IMR-90 (cell line): ENCODE measurements at regions not wholly inside any gene's neighbourhood (a gene's known extent, or its start where the extent isn't known, plus 50 kb on each side); places are given as distances from the start of the nearest gene placed in this dataset.

Source experiments
- ATAC-seq: fragments of 200-7000 bp; cut with Tn5 transposase; 2 replicates; pipeline ENCODE4 v1.9.1; 2020; ENCODE audit warnings: low read depth, mild to moderate bottlenecking, moderate library complexity
- BruUV-seq: library from RNA; stranded (reverse); fragments of 400-500 nt; replicated peaks from 2 replicates; lab custom pipeline; 2021; lab: Mats Ljungman, UMichigan
- CTCF ChIA-PET: fragments of 300-600 bp; formaldehyde crosslinking; extraction: SDS; loops from one replicate; lab custom pipeline; 2021; ENCODE audit warnings: antibody characterized with exemption; lab: Yijun Ruan, JAX
- POLR2A ChIA-PET: fragments of 300-600 bp; sonication (Branson Sonifier 250); formaldehyde crosslinking; loops from one replicate; lab custom pipeline; 2022; ENCODE audit warnings: antibody characterized with exemption; ENCODE audit not compliant: unreplicated experiment; lab: Charles Lee
- DNase-seq: peaks from one replicate; pipeline ENCODE4 v3.0.0; 2013
- H2AFZ ChIP-seq: replicated peaks from 2 replicates; pipeline ENCODE3; 2013; ENCODE audit warnings: low read length, mild to moderate bottlenecking; ENCODE audit not compliant: poor library complexity
- H2AK5ac ChIP-seq: 2 replicates; pipeline ENCODE4 v1.6.1; 2013; ENCODE audit warnings: low read depth, low read length, inconsistent platforms
- H2AK9ac ChIP-seq: replicated peaks from 2 replicates; pipeline ENCODE3; 2013; ENCODE audit warnings: mild to moderate bottlenecking, low read depth, low read length, moderate library complexity; ENCODE audit not compliant: poor library complexity
- H2BK120ac ChIP-seq: 2 replicates; pipeline ENCODE4 v1.6.1; 2013; ENCODE audit warnings: low read depth, low read length, inconsistent platforms
- H2BK15ac ChIP-seq: 3 replicates; pipeline ENCODE4 v1.6.1; 2013; ENCODE audit warnings: low read depth, low read length, inconsistent platforms
- H2BK20ac ChIP-seq: 2 replicates; pipeline ENCODE4 v1.6.1; 2013; ENCODE audit warnings: low read depth, mild to moderate bottlenecking, inconsistent platforms, low read length, moderate library complexity
- H2BK5ac ChIP-seq: 2 replicates; pipeline ENCODE4 v1.6.1; 2013; ENCODE audit warnings: mild to moderate bottlenecking, low read depth, low read length, inconsistent platforms; ENCODE audit not compliant: poor library complexity, severe bottlenecking
- H3K14ac ChIP-seq: replicated peaks from 2 replicates; pipeline ENCODE4 v1.6.1; 2013; ENCODE audit warnings: low read depth, low read length, inconsistent platforms
- H3K18ac ChIP-seq: 2 replicates; pipeline ENCODE4 v1.6.1; 2013; ENCODE audit warnings: low read depth, low read length, control low read depth
- H3K23ac ChIP-seq: 2 replicates; pipeline ENCODE4 v1.6.1; 2013; ENCODE audit warnings: low read depth, low read length, inconsistent platforms
- H3K27ac ChIP-seq: 2 replicates; pipeline ENCODE4 v1.5.1; 2013; ENCODE audit warnings: mild to moderate bottlenecking, control low read depth, low read length; ENCODE audit not compliant: insufficient read depth
- H3K27me3 ChIP-seq: 2 replicates; pipeline ENCODE4 v1.6.1; 2013; ENCODE audit warnings: low read length; ENCODE audit not compliant: control insufficient read depth, insufficient read depth
- H3K36me3 ChIP-seq: 2 replicates; pipeline ENCODE4 v1.6.1; 2013; ENCODE audit warnings: low read length, mixed read lengths; ENCODE audit not compliant: control insufficient read depth, insufficient read depth
- H3K4ac ChIP-seq: 2 replicates; pipeline ENCODE4 v1.6.1; 2013; ENCODE audit warnings: low read depth, low read length, inconsistent platforms
- H3K4me1 ChIP-seq: 2 replicates; pipeline ENCODE4 v1.6.1; 2013; ENCODE audit warnings: low read length, mixed read lengths; ENCODE audit not compliant: control insufficient read depth, insufficient read depth
- H3K4me2 ChIP-seq: 2 replicates; pipeline ENCODE4 v1.6.1; 2013; ENCODE audit warnings: low read depth, mild to moderate bottlenecking, control low read depth, low read length, moderate library complexity
- H3K4me3 ChIP-seq: 2 replicates; pipeline ENCODE4 v1.5.1; 2013; ENCODE audit warnings: low read depth, mild to moderate bottlenecking, control low read depth, low read length, moderate library complexity; ENCODE audit not compliant: insufficient read depth
- H3K56ac ChIP-seq: 2 replicates; pipeline ENCODE4 v1.6.1; 2013; ENCODE audit warnings: low read length, inconsistent platforms; ENCODE audit not compliant: insufficient read depth; ENCODE audit errors: extremely low read depth
- H3K79me1 ChIP-seq, 2 experiments: 2 replicates each; pipeline ENCODE4 v1.6.1; 2013; ENCODE audit warnings: low read length in 2 of 2, inconsistent platforms in 1 of 2, low read depth in 1 of 2
- H3K9ac ChIP-seq: 2 replicates; pipeline ENCODE4 v1.6.1; 2013; ENCODE audit warnings: low read depth, low read length, control low read depth
- H3K9me1 ChIP-seq: 2 replicates; pipeline ENCODE4 v1.6.1; 2013; ENCODE audit warnings: low read length, inconsistent platforms; ENCODE audit not compliant: insufficient read depth
- H3K9me3 ChIP-seq: 2 replicates; pipeline ENCODE4 v1.6.1; 2013; ENCODE audit warnings: low read length; ENCODE audit not compliant: control insufficient read depth, insufficient read depth
- H4K20me1 ChIP-seq: 2 replicates; pipeline ENCODE4 v1.6.1; 2013; ENCODE audit warnings: low read length, inconsistent platforms; ENCODE audit not compliant: insufficient read depth
- H4K5ac ChIP-seq: 2 replicates; pipeline ENCODE4 v1.6.1; 2013; ENCODE audit warnings: mild to moderate bottlenecking, low read depth, low read length, control low read depth
- H4K8ac ChIP-seq, 2 experiments: 2 replicates each; pipeline ENCODE4 v1.6.1; 2013; ENCODE audit warnings: low read depth in 2 of 2, low read length in 2 of 2, control low read depth in 1 of 2, inconsistent platforms in 1 of 2
- H4K91ac ChIP-seq: 2 replicates; pipeline ENCODE4 v1.6.1; 2013; ENCODE audit warnings: low read depth, low read length, inconsistent platforms; ENCODE audit not compliant: insufficient read depth
- CEBPB ChIP-seq: IDR thresholded peaks from 2 replicates; pipeline ENCODE4 v1.6.1; 2012; ENCODE audit warnings: low read depth, low read length, improper control_type of control experiment
- CHD1 ChIP-seq: IDR thresholded peaks from 2 replicates; pipeline ENCODE4 v1.6.1; 2012; ENCODE audit warnings: low read depth, low read length, improper control_type of control experiment
- CTCF ChIP-seq: conservative IDR thresholded peaks from 2 replicates; pipeline ENCODE4 v1.5.1; 2012; ENCODE audit warnings: mild to moderate bottlenecking, low read depth, low read length, improper control_type of control experiment
- ELK1 ChIP-seq: fragments of 150-350 bp; IDR thresholded peaks from 2 replicates; pipeline ENCODE4 v1.6.1; 2016; ENCODE audit warnings: low read depth, mild to moderate bottlenecking, low read length, moderate library complexity, borderline replicate concordance
- FOS ChIP-seq: fragments of 150-350 bp; IDR thresholded peaks from 2 replicates; pipeline ENCODE4 v1.6.1; 2016; ENCODE audit warnings: low read depth, low read length
- MAFK ChIP-seq: IDR thresholded peaks from 2 replicates; pipeline ENCODE4 v1.6.1; 2012; ENCODE audit warnings: low read depth, low read length, improper control_type of control experiment
- MAZ ChIP-seq: IDR thresholded peaks from 2 replicates; pipeline ENCODE4 v1.6.1; 2012; ENCODE audit warnings: low read depth, mild to moderate bottlenecking, low read length, improper control_type of control experiment, moderate library complexity, borderline replicate concordance
- MXI1 ChIP-seq: IDR thresholded peaks from 2 replicates; pipeline ENCODE4 v1.6.1; 2012; ENCODE audit warnings: low read depth, mild to moderate bottlenecking, low read length, moderate library complexity, borderline replicate concordance
- NFE2L2 ChIP-seq: fragments of 150-350 bp; IDR thresholded peaks from 2 replicates; pipeline ENCODE4 v1.6.1; 2016; ENCODE audit warnings: low read depth, mild to moderate bottlenecking, low read length
- POLR2A ChIP-seq: IDR thresholded peaks from 2 replicates; pipeline ENCODE4 v1.6.1; 2012; ENCODE audit warnings: mild to moderate bottlenecking, low read depth, low read length
- RFX5 ChIP-seq: IDR thresholded peaks from 2 replicates; pipeline ENCODE4 v1.8.0; 2012; ENCODE audit warnings: low read depth, mild to moderate bottlenecking, low read length, moderate library complexity
- WGBS, 2 experiments: methylation state at CpG; one replicate each; pipeline versions ENCODE4 v1.1.5 to v1.1.7; 2013; ENCODE audit warnings: missing lambda C conversion rate in 2 of 2; ENCODE audit not compliant: insufficient read length in 1 of 2; ENCODE audit errors: extremely low coverage in 2 of 2; 5-methylcytosine and 5-hydroxymethylcytosine counted together
- dilution Hi-C: fragments of 300-500 bp; cut with HindIII; formaldehyde crosslinking; loops from one replicate; pipeline ENCODE4 v1.14.3; 2018; ENCODE audit warnings: low sequenced_read_pairs; ENCODE audit not compliant: unreplicated experiment
- in situ Hi-C: fragments of 300-500 bp; cut with MboI; formaldehyde crosslinking; loops from 3 replicates; pipeline ENCODE4 v1.14.3; 2019; ENCODE audit warnings: low sequenced_read_pairs, inconsistent platforms, mixed read lengths
- intact Hi-C: fragments of 100-400 bp; cut with micrococcal nuclease; formaldehyde crosslinking; loops from 2 replicates; pipeline ENCODE4 v1.10.0; 2022

GRCh38 chr21:22263890-22264289, 1265.7 kb downstream of the NCAM2 start:
- Histone ChIP-seq H3K27me3 (no peaks in the 10 kb centered on the region), H2BK20ac (no peak overlapping the region), H3K9me3 (no peaks in the 10 kb centered on the region; the same call in 1 of the 2 replicates), H3K56ac (no peak overlapping the region), H3K4me2 (no peak overlapping the region), H4K20me1 (no peaks in the 10 kb centered on the region), H4K5ac (no peak overlapping the region), H3K9ac (no peak overlapping the region), H3K18ac (no peak overlapping the region), H3K23ac (no peak overlapping the region), H2BK5ac (no peak overlapping the region), H2BK15ac (no peak overlapping the region), H3K9me1 (no peaks in the 10 kb centered on the region), H3K14ac (no peak overlapping the region), H4K91ac (no peak overlapping the region), H3K36me3 (no peaks in the 10 kb centered on the region), H2AFZ (no peak overlapping the region), H3K4me3 (no peak overlapping the region), H2AK9ac (no peak overlapping the region), H4K8ac (no peak overlapping the region), H3K79me1 (no peaks in the 10 kb centered on the region), H2AK5ac (no peak overlapping the region), H3K27ac (no peak overlapping the region), H3K4ac (no peak overlapping the region), H3K4me1 (no peaks in the 10 kb centered on the region), H2BK120ac (no peak overlapping the region)
- no CpG with 5 or more reads among the region's 8 CpGs for WGBS, 2 experiments
- ChIA-PET POLR2A (no interaction called here), CTCF (no interaction called here)
- ATAC-seq (no peak), DNase-seq (no peak)
- intact Hi-C loops (no loop called here), in situ Hi-C loops (no loop called here), dilution Hi-C loops (no loop called here)
- BruUV-seq, result no TSS peak
- TF ChIP-seq NFE2L2 (no peak), CHD1 (no peak), FOS (no peak), MAZ (no peak), RFX5 (no peak), MAFK (no peak), MXI1 (no peak), ELK1 (no peak), CEBPB (no peak), CTCF (no peak), POLR2A (no peak)
